Anterior cingulate cortex (tissue), 58 donors: ENCODE measurements at regions not wholly inside any gene's neighbourhood (a gene's known extent, or its start where the extent isn't known, plus 50 kb on each side); places are given as distances from the start of the nearest gene placed in this dataset.
A peak's percentile ranks its signal among the peaks of the same experiment; 100 is the strongest.

Experiments used
- DNase-seq, 58 donors: peaks; one replicate each; lab custom pipeline; 2025; lab: John Stamatoyannopoulos, UW

DNA sequence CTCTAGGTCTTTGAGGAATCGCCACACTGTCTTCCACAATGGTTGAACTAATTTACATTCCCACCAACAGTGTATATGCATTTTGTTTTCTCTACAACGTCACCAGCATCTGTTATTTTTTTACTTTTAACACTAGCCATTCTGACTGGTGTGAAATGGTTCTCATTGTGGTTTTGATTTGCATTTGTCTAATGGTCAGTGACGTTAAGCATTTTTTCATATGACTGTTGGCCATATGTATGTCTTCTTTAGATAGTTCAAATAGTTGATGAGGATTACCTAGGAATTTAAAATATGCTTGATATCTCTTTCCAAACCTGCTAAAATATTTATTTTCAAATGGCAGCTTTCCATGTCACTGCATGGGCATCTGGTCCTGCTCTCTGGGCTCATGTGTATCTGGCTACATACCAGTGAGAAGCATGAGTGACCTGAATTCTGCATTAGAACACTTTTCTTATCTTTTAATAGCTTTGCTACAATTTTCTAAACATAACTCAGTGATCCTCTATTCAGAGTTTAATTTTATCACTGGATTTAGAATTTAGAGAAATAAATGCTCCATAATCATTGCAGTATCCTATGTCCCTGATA, 95.8 kb upstream of the ADAMTS16 start:
- no peak for DNase-seq

DNA sequence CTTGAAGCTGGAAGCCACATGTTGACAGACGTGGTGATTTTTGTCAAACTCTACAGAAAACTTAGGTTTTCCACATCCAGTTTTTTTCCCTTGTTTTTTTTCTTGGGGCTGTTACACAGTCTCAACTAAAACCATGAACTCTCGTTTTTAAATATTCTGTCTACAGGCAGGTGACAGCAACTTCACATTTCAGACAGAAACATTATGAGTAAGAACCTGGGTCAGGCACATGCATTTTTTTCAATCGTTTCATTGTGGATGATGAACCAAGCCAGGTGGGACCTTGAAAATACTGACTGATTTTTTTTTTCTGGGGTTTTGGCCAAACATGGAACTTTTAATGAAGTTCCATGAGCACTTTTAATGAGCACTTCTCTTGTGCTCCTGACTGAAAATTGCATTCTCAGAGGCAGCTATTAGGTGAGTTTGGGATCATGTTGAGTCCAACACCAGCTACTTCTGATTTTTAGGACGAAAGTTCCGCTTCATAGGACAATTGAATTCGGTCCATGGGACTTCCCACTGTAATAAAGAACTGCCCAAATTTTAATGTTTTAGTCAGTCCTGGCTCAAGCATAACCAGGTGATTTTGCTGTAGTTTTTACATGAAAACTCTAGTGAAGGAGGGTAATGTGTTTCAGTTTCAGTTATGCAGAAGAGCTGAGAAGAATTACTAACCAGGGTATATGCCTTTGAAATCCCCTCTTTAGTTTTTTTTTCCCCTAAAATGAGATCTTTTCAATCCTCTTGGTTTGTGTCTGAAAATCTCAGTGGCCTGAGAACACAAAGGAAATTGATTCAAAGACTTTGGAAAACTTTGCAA, 93.2 kb upstream of the ADAMTS16 start:
- DNase-seq = no peak

DNA sequence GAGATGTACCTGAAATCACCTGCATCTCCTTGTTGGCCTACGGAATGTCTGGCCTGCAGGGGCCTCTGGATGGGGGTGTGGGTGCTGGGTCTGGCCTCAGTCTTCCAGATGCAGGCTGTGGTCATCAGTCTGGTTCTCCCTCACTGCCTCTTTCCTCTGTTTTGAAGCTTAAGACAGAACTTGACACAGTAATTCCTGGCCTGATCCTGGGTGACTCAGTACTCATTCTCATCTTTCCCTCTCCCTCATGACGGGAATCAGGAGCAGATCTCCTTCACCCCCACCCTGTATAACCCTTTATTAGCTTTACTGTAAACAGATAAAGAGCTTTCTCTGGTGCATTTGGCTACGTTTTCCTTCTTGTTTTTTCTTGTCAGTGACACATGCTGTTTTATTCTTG, 89.3 kb upstream of the ADAMTS16 start:
- DNase-seq = no peak

GRCh38 chr5:5055712-5056111, 84.4 kb upstream of the ADAMTS16 start:
- no peak for DNase-seq

DNA sequence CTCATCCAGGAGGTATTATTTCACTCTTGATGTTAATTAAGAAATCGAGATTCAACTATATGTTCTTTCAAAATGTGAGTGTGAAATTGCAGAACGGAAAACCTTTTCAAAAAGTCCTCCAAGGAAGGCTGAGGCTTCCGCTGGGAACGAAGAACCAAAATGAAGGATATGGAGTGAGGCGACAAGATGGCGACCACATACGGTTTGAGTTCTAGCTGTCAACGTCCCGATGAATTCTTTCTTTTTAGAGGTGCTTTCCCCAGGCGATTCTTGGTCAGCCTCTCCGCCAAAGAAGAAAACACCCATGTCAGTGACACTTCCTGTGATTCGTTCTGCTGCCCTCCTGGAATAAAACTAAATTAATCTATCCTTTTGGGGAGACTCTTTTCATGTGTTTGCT, 78.3 kb upstream of the ADAMTS16 start:
- no peak for DNase-seq

DNA sequence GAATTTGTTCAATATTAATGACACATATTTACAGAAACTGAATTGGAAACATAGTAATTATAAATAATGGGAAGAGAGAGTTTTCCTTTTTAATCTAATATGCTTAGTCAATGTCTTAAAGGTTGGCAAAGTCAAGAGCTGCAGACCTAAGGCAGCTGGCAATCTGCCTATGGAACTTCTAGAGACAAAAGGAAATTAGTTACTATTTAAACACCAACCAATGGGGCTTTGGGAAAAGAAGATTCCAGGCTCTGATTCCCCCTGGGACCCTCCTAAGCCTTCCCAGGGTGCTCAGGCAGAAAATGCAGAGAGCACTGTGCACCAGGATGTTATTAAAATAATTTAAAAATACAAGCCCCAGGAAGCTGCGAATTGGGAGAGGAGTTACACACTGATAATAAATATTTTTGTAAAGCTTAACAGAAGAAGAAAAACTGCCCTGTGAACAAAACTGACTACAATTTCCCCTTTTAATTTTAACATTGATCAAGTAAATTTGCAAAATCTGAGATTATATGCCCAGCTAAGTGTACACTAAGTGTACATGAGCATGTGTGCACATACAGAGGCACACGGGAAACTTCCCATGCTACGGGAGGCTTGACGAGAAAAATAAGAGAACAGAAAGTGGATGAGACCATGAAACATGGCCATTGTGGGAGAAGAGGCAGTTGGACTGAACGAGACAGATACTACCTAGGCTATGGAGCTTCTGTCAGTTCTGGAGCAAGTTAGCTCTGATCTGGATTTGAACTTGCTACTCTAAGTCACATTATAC, 77.4 kb upstream of the ADAMTS16 start:
- DNase-seq = no peak

GRCh38 chr5:5063533-5063953, 76.6 kb upstream of the ADAMTS16 start:
- DNase-seq = no peak

DNA sequence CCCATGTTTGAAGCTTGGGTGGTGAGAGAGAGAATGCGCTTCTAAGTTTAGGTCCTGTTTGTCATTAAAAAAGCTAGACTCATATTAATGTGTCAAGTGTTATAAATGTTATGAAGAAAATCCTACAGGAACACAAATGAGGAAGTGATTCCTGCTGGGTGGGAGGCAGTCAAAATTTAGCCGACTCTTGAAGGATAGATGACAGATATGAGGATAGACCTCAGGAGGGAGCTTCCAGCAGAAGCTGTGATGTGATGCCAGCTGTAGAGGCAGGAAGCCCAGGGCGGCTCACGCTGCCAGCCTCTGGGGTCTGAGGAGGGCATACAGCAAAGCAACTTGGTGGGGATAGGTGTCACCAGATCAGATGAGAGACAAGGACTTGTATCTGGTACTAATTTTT, 74.7 kb upstream of the ADAMTS16 start:
- no peak for DNase-seq

- DNase-seq = peak in 4 of 58 donors; percentile 6 to 14 (median 11)
These were observed 73.6 kb upstream of the ADAMTS16 start for GRCh38 chr5:5066276-5067186.

DNA sequence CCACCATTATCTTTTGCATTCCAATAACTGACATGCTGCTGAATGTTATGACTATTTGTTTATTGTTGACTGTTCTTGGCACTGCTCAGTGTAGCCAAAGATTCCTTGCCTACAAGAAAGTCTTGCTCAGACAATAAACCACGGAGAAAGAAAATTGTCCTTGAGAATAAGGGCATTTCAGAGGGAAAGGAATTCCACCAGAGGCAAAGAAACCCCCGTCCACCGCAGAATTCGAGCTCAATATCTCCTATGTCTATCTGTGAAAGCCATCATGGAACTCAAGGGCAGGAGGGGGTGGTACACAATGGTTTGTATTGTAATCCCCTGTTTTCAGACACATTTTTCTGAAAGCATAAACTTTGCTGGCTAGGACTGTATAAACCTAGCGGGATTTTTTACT, 70.3 kb upstream of the ADAMTS16 start:
- no peak for DNase-seq

DNA sequence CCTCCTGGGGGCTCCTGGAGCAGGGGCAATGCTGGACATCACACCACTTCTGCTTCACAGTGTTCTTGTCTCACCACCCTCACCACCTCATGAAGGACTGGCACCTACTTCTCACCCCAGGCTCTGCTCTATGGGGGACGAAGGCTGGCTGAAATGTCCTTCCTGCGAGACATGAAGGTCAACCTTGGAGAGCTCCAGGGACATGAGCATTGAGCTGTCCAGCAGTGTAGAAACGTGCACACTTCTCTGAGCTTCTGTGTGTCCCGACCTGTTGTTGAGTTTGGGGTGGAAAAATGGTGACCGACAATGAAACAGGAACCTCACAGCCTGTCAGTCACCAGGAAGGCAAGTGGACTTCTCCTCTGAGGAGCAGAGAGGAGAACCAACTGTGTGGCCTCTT, 68.6 kb upstream of the ADAMTS16 start:
- no peak for DNase-seq

GRCh38 chr5:5077236-5077635, 62.9 kb upstream of the ADAMTS16 start:
- DNase-seq = no peak

DNA sequence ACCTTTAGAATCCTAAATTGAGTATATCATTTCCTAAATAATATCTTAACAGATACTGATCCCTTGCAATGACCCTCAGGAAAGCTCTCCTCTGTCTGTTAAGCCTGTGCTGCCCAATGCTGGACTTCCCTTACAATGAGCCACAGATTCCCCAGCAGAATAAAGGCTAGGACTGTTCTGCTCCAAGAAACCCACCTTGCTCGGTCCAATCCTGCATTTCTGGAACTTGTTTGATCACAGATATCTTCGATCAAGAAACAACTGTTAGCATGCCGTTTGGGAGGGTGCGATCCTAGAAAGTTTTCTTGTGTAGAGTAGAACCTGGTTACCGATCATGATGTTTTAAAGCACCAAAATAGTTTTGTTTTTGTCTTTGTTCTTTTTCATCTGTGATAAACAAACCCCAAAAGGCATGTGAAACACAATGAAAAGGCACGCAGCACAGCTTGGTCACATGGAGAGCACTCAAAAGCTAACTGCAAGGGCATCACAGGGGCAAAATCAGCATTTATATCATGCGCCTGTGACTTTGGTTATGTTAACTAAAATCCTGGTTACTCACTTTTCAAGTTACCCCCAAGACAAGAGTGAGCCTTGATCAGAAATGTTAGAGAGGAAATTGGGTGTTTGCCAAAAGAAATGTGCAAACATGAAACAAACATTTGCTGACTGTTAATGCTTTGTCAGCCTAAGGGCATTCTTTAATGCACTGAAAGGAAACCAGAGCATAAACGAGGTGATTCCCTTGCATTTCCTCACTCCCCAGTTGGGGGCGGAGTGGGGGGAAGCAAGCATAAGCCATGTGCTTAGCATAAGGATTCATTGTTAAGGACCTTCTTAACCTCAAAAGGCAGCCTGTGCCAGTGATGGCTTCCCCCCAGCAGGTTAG, 61.9 kb upstream of the ADAMTS16 start:
- no peak for DNase-seq

DNA sequence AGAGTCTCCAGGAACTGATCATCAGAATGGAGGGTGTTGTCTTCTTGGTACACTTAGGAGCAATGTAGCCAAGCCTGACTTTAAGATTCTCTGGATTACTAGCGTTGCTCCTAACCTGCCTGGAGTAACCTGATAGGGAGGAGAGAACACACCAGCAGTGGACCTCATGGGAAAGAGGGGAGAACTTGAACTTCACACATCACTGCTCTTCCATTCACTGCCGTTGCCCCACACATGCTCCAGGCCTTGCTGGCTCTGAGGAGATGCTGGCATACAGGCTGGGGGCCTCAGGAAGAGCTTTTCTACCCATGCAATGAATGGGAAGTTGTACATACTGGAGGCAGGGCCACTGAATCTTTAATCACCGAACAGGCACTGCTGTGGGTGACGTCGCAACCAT, 60.3 kb upstream of the ADAMTS16 start:
- DNase-seq = no peak

DNA sequence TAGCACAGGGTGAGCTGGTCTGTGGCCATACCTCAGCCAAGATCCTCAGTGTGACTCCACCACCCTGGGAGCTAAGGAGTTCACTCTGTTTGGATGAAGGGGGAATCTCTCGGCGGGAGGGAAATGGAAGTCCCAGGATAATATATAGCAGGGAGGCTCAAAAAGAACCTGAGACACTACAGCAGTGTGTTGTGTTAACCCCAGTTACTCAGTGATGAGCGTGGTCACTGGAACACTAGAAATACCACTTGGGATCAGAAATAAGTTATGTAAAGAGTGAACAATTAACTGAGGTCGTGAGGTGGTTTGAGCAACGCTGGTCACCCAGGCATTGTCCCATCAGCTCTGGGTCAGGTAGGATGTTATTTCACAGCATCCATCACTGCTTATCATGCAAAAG, 59.3 kb upstream of the ADAMTS16 start:
- DNase-seq = no peak

GRCh38 chr5:5085381-5085780, 54.7 kb upstream of the ADAMTS16 start:
- no peak for DNase-seq

GRCh38 chr5:5089895-5090649, 50.1 kb upstream of the ADAMTS16 start:
- DNase-seq = no peak
